ENCODE measurements at regions not wholly inside any gene's neighbourhood (a gene's known extent, or its start where the extent isn't known, plus 50 kb on each side); places are given as distances from the start of the nearest gene placed in this dataset.

DNA sequence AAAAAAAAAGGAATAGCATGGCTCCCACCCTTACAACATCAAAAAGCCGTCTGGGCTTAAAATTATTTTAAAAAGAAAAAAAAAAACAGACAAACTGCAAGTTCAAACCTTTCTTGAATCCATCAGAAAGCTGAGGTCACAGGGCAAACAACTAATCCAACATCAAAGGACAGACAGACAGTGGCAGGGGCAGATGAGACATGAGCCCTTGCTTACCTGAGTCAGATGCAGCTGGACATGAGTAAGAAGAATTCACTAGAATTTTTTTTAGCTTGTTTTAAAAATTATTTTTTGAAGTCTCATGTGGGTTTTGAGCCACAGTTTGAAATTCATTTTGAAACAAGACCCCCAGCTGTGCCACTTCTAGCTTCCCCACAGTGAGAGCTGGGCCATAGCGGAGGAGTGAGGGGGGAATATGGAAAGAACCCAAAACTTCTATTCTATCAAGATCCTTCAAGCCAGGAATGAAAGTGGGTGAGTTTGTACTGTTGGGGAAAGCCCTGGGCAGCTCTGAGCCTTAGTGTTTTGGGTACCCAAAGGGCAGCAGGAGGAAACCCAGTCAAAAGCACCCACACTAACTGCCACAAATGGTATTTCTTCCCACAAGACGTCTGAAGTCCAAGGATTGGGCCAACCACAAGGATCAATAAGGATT lies 111.4 kb downstream of the ATXN3L start:
- TF ChIP-seq, protein P1, sequence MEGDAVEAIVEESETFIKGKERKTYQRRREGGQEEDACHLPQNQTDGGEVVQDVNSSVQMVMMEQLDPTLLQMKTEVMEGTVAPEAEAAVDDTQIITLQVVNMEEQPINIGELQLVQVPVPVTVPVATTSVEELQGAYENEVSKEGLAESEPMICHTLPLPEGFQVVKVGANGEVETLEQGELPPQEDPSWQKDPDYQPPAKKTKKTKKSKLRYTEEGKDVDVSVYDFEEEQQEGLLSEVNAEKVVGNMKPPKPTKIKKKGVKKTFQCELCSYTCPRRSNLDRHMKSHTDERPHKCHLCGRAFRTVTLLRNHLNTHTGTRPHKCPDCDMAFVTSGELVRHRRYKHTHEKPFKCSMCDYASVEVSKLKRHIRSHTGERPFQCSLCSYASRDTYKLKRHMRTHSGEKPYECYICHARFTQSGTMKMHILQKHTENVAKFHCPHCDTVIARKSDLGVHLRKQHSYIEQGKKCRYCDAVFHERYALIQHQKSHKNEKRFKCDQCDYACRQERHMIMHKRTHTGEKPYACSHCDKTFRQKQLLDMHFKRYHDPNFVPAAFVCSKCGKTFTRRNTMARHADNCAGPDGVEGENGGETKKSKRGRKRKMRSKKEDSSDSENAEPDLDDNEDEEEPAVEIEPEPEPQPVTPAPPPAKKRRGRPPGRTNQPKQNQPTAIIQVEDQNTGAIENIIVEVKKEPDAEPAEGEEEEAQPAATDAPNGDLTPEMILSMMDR (IDR thresholded peaks at IDR 0.05) = no peak
- TF ChIP-seq POLR2A (IDR thresholded peaks at IDR 0.05) (no peak), POLR2AphosphoS5 (IDR thresholded peaks at IDR 0.05) (no peak)

All from transverse colon (tissue), 4 donors.